ENCODE measurements at regions not wholly inside any gene's neighbourhood (a gene's known extent, or its start where the extent isn't known, plus 50 kb on each side); places are given as distances from the start of the nearest gene placed in this dataset.
A peak's percentile ranks its signal among the peaks of the same experiment; 100 is the strongest.
"Not testable (repeated sequence)": the region's sequence is repeated elsewhere in the genome, so short reads cannot be mapped to it uniquely, and the experiment has no call there.

- DNase-seq = no peak
Measured at GRCh38 chr20:53855733-53856132, 214.7 kb downstream of the BCAS1 start.

- not testable (repeated sequence) for DNase-seq
Measured at GRCh38 chr20:53854609-53854926, 215.8 kb downstream of the BCAS1 start.

- no peak for DNase-seq
Measured at GRCh38 chr20:53853111-53853713, 217.2 kb downstream of the BCAS1 start.

- no peak for DNase-seq
Measured at GRCh38 chr20:53852691-53853090, 217.7 kb downstream of the BCAS1 start.

GRCh38 chr20:53852014-53852413 is 218.4 kb downstream of the BCAS1 start:
- no peak for DNase-seq

- no peak for DNase-seq
Measured at GRCh38 chr20:53850319-53850718, 220.1 kb downstream of the BCAS1 start.

- no peak for DNase-seq
Measured at GRCh38 chr20:53849471-53850059, 220.8 kb downstream of the BCAS1 start.

GRCh38 chr20:53848304-53848703 is 222.1 kb downstream of the BCAS1 start:
- DNase-seq = no peak

- DNase-seq = no peak
Measured at GRCh38 chr20:53847837-53848170, 222.6 kb downstream of the BCAS1 start.

GRCh38 chr20:53847139-53847836 is 223.1 kb downstream of the BCAS1 start:
- no peak for DNase-seq

- no peak for DNase-seq
Measured at GRCh38 chr20:53846640-53847039, 223.8 kb downstream of the BCAS1 start.

- DNase-seq = no peak
Measured at GRCh38 chr20:53845980-53846379, 224.4 kb downstream of the BCAS1 start.

GRCh38 chr20:53844259-53844658 is 226.1 kb downstream of the BCAS1 start:
- no peak for DNase-seq

GRCh38 chr20:53843645-53844044 is 226.7 kb downstream of the BCAS1 start:
- DNase-seq = no peak

- DNase-seq = no peak
Measured at GRCh38 chr20:53842301-53843099, 227.9 kb downstream of the BCAS1 start.

- no peak for DNase-seq
Measured at GRCh38 chr20:53841741-53842140, 228.7 kb downstream of the BCAS1 start.

- DNase-seq = no peak
Measured at GRCh38 chr20:53840532-53840931, 229.9 kb downstream of the BCAS1 start.

- no peak for DNase-seq
Measured at GRCh38 chr20:53839423-53840176, 230.8 kb downstream of the BCAS1 start.

- DNase-seq = no peak
Measured at GRCh38 chr20:53838311-53838868, 232.0 kb downstream of the BCAS1 start.

- DNase-seq = peak; percentile 18
Measured at GRCh38 chr20:53837126-53837826, 233.1 kb downstream of the BCAS1 start.

GRCh38 chr20:53834749-53835148 is 235.6 kb downstream of the BCAS1 start:
- DNase-seq = no peak

- no peak for DNase-seq
Measured at GRCh38 chr20:53834062-53834442, 236.3 kb downstream of the BCAS1 start.

Measured in DMS53 (cell line).